Left lung (tissue), 4 donors: ENCODE measurements at regions not wholly inside any gene's neighbourhood (a gene's known extent, or its start where the extent isn't known, plus 50 kb on each side); places are given as distances from the start of the nearest gene placed in this dataset.

Experiments used
- ATAC-seq: fragments of 200-7000 bp; cut with Tn5 transposase; one replicate; pipeline ENCODE4 v1.9.1; 2020; ENCODE audit warnings: moderate library complexity
- DNase-seq, 4 donors: peaks; one replicate each; pipeline ENCODE4 v3.0.0-alpha.2; 2013 to 2020
- H3K27ac ChIP-seq, 2 donors: fragments of 200-600 bp; sonication (generic) in 1 of 2; one replicate each; pipeline versions ENCODE4 v1.5.0 to v1.8.0; 2020 to 2021
- H3K27me3 ChIP-seq, 2 donors: fragments of 200-600 bp; sonication (generic) in 1 of 2; one replicate each; pipeline versions ENCODE4 v1.5.0 to v1.8.0; 2020 to 2021
- H3K36me3 ChIP-seq, 2 donors: fragments of 200-600 bp; sonication (generic) in 1 of 2; one replicate each; pipeline versions ENCODE4 v1.5.0 to v1.8.0; 2020 to 2021
- H3K4me1 ChIP-seq, 2 donors: fragments of 200-600 bp; one replicate each; pipeline ENCODE4 v1.8.0; 2021
- H3K4me3 ChIP-seq, 2 donors: fragments of 200-600 bp; sonication (generic) in 1 of 2; one replicate each; pipeline versions ENCODE4 v1.5.0 to v1.8.0; 2020 to 2021; ENCODE audit warnings: mild to moderate bottlenecking in 1 of 2
- H3K9me3 ChIP-seq, 2 donors: fragments of 200-600 bp; sonication (generic) in 1 of 2; one replicate each; pipeline versions ENCODE4 v1.5.0 to v1.8.0; 2020 to 2021
- CTCF ChIP-seq, 2 donors: fragments of 200-600 bp; sonication (generic) in 1 of 2; IDR thresholded peaks; one replicate each; pipeline versions ENCODE4 v1.5.0 to v1.8.0; 2021; ENCODE audit warnings: antibody characterized with exemption in 2 of 2
- intact Hi-C, 2 donors: fragments of 100-400 bp; cut with DNase I; formaldehyde crosslinking; loops; one replicate each; pipeline versions ENCODE4 v1.11.2 to v1.14.2; 2022
- donor health status: DM: no; HTN: yes; CAD: no.
- donor health status: DM: no; HTN: no; CAD: no.

- Histone ChIP-seq H3K4me3 (no peak overlapping the region), H3K9me3 (no peaks in the 10 kb centered on the region), H3K27ac (no peak overlapping the region), H3K4me1 (no peaks in the 10 kb centered on the region), H3K36me3 (no peaks in the 10 kb centered on the region), H3K27me3 (no peaks in the 10 kb centered on the region)
- no peak for TF ChIP-seq CTCF (IDR thresholded peaks at IDR 0.05)
- ATAC-seq = no peak
- no peak for DNase-seq
- intact Hi-C loops = no loop called here
These were observed 147.4 kb upstream of the PRSS58 start for GRCh38 chr7:142405122-142405765.

DNA sequence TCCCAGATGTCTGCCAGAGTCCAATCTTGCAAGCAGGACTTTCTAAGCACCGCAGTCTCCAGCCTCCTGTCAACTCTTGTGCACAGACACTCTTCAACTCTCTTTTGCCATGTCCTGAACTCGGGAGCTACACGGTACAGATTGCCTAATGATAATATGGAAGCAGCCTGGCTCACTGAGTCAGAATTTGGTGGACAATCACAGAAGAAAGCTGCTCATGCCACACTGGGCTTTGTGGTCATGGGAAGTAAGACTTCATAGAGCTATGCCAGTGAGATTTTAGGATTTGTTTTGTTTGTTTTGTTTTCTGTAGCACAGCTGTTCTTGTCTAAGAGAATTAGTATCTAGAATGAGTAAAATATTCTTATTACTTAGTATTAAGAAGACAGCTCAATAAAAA is 144.1 kb upstream of the PRSS58 start:
- Histone ChIP-seq H3K27ac (no peak overlapping the region), H3K9me3 (no peaks in the 10 kb centered on the region), H3K4me3 (no peak overlapping the region), H3K4me1 (no peaks in the 10 kb centered on the region), H3K36me3 (no peaks in the 10 kb centered on the region), H3K27me3 (no peaks in the 10 kb centered on the region)
- ATAC-seq = no peak
- TF ChIP-seq CTCF (IDR thresholded peaks at IDR 0.05) = no peak
- DNase-seq = no peak
- intact Hi-C loops = no loop called here

GRCh38 chr7:142400042-142400533 is 142.2 kb upstream of the PRSS58 start:
- ATAC-seq = no peak
- Histone ChIP-seq H3K4me1 (no peaks in the 10 kb centered on the region), H3K36me3 (no peaks in the 10 kb centered on the region), H3K4me3 (no peak overlapping the region), H3K27ac (no peak overlapping the region), H3K27me3 (no peaks in the 10 kb centered on the region), H3K9me3 (no peaks in the 10 kb centered on the region)
- intact Hi-C loops = no loop called here
- no peak for TF ChIP-seq CTCF (IDR thresholded peaks at IDR 0.05)
- DNase-seq = no peak

- DNase-seq = no peak
- H3K9me3 ChIP-seq = no peaks in the 10 kb centered on the region
- no peak overlapping the region for H3K4me3 ChIP-seq
- H3K36me3 ChIP-seq = no peaks in the 10 kb centered on the region
- no peak for TF ChIP-seq CTCF (IDR thresholded peaks at IDR 0.05)
- no peak overlapping the region for H3K27ac ChIP-seq
- H3K4me1 ChIP-seq = no peaks in the 10 kb centered on the region
- no peaks in the 10 kb centered on the region for H3K27me3 ChIP-seq
- intact Hi-C loops = no loop called here
- no peak for ATAC-seq
These were observed 133.5 kb upstream of the PRSS58 start for GRCh38 chr7:142391191-142391992.

DNA sequence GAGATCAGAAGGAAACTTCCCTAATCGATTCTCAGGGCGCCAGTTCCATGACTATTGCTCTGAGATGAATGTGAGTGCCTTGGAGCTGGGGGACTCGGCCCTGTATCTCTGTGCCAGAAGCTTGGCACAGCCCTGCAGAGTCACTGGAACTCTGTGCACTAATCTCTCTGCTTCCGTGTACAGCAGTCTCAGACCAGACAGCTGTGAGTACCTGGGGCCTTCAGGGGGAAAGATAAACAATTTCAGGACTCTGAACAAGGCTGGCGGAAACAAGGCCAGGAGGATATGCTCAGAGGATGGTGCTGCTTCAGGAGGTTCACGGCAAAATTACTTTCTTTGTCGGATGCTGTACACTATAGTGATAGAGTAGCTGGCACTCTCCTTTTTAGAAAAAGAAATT is 131.7 kb upstream of the PRSS58 start:
- peaks cover 0 to 8% of the 10 kb centered on the region in 2 donors for H3K4me1 ChIP-seq
- H3K9me3 ChIP-seq = no peaks in the 10 kb centered on the region
- H3K4me3 ChIP-seq = no peak overlapping the region
- H3K27me3 ChIP-seq = no peaks in the 10 kb centered on the region
- no peak for DNase-seq
- no peak for TF ChIP-seq CTCF (IDR thresholded peaks at IDR 0.05)
- intact Hi-C loops = no loop called here
- H3K36me3 ChIP-seq = no peaks in the 10 kb centered on the region
- ATAC-seq = no peak
- no peak overlapping the region for H3K27ac ChIP-seq
